GM12864 (cell line): ENCODE measurements at regions not wholly inside any gene's neighbourhood (a gene's known extent, or its start where the extent isn't known, plus 50 kb on each side); places are given as distances from the start of the nearest gene placed in this dataset.
A peak's percentile ranks its signal among the peaks of the same experiment; 100 is the strongest.

Experiments used
- DNase-seq: peaks from one replicate; pipeline ENCODE4 v3.0.0-alpha.2; 2011; ENCODE audit warnings: low read depth
- H3K4me3 ChIP-seq: 2 replicates; pipeline ENCODE4 v1.5.1; 2011; ENCODE audit warnings: mild to moderate bottlenecking, low read depth, low read length, control low read depth
- CTCF ChIP-seq: IDR thresholded peaks from 2 replicates; pipeline ENCODE4 v1.5.1; 2011; ENCODE audit warnings: low read depth, mild to moderate bottlenecking, moderate library complexity, low read length, control low read depth, inconsistent platforms; ENCODE audit errors: missing control alignments

DNA sequence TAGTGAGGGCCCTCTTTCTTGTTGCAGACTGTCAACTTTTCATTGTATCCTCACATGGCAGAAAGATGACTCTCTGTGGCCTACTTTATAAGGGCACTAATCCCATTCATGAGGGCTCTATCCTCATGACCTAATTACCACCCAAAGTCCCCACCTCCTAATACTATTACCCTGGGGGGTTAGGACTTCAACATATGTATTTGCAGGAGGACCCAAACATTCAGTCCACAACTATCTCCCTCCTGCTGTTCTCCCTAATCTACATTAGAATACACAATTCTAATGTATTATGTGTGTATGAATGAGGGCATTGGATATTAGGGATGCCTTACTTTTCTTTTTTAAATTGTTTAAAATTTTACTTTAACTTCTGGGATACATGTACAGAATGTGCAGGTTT is 246.0 kb upstream of the TANK start:
- H3K4me3 ChIP-seq, result no peak overlapping the region
- no peak for TF ChIP-seq CTCF
- no peak for DNase-seq

GRCh38 chr2:160916300-160916699 is 243.9 kb upstream of the TANK start:
- no peak overlapping the region for H3K4me3 ChIP-seq
- DNase-seq, result no peak
- TF ChIP-seq CTCF, result no peak

DNA sequence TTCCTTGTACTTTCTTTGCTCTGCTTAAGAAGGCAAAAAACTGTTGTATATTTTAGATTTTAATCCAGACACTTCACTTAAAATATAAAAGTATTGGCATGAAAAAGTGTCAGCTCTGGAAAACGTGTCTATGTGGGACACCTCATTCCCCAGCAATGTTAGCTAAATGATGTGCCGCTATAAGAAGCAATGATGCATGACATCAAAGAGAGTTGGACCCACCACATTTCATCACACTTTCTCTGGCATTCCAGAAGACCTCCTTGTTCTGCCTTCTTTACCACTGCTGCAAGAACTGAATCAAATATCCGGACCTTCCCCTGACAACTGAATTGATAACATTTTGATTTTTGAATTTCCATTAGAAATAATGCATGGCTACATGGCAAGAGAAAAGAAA is 242.4 kb upstream of the TANK start:
- H3K4me3 ChIP-seq, result no peak overlapping the region
- DNase-seq, result no peak
- TF ChIP-seq CTCF, result no peak

GRCh38 chr2:160918258-160918657 is 242.0 kb upstream of the TANK start:
- no peak for TF ChIP-seq CTCF
- H3K4me3 ChIP-seq, result no peak overlapping the region
- DNase-seq, result no peak

DNA sequence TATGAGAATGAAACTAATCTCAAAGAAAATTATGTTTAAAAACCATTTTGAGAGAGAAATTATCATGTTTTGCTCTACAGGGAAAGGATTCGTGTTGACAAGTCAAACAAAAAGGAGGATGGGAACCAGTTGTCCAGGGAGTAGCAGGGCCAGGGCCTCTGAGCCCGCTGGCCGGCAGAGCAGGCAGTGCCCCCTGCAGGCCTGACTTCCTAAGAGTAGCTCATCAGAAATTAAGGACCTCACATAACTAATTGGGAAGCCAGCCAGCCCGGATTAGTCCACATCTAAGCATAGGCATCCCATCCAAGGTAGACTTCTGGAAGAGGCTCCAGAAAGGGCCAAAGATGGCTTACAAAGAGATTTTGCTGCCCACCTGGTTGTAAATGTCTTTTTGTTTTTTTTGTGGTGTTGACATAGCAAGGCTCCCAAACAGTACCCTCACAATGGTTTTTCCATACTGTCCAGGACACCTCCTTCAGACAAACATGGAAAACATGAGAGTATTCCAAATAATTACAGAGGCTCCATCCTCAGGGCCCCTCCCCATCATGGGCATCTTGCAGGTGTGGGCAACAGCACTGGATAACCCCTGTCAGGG is 241.2 kb upstream of the TANK start:
- H3K4me3 ChIP-seq, result no peak overlapping the region
- TF ChIP-seq CTCF, result peak; percentile 61
- DNase-seq, result no peak

DNA sequence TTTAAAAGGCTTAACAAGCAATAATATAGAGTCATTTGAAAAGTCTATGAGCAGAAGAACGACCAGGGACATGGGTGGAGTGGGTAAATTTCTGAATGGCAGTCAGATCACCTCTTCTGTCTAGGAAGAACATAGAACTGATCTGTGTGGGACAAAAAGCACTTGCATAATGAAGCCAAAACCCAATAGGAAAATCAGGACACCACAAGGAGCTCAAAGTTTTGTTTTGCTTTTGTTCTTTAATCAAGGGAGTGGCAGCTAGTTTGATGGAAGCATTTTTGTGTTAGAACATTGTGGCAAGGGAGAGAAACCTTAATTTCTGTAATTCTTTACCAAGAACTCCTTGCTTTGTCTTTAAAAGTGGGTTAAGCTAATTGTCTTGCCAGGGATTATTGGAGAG is 240.2 kb upstream of the TANK start:
- DNase-seq, result no peak
- H3K4me3 ChIP-seq, result no peak overlapping the region
- TF ChIP-seq CTCF, result no peak

- no peak overlapping the region for H3K4me3 ChIP-seq
- TF ChIP-seq CTCF, result no peak
- DNase-seq, result no peak
These were observed 239.4 kb upstream of the TANK start for GRCh38 chr2:160920791-160921303.
